Right lobe of liver (tissue), 6 donors: ENCODE measurements at regions not wholly inside any gene's neighbourhood (a gene's known extent, or its start where the extent isn't known, plus 50 kb on each side); places are given as distances from the start of the nearest gene placed in this dataset.

Source experiments
- ATAC-seq, 4 donors: fragments of 200-7000 bp; cut with Tn5 transposase; one replicate each; pipeline ENCODE4 v1.9.1; 2020; ENCODE audit warnings: mild to moderate bottlenecking in 4 of 4, moderate library complexity in 4 of 4
- DNase-seq, 3 donors: peaks; one replicate each; pipeline ENCODE4 v3.0.0-alpha.2; 2020
- H3K27ac ChIP-seq, 3 donors: fragments of 200-600 bp; one replicate each; pipeline ENCODE4 v1.8.0; 2022
- H3K27me3 ChIP-seq, 2 donors: fragments of 200-600 bp; one replicate each; pipeline ENCODE4 v1.8.0; 2022
- H3K36me3 ChIP-seq, 4 donors: fragments of 200-600 bp; sonication (generic) in 1 of 4; one replicate each; pipeline versions ENCODE4 v1.5.1 to v1.8.0; 2017 to 2022; ENCODE audit warnings: control low read depth in 1 of 4
- H3K4me1 ChIP-seq, 4 donors: fragments of 200-600 bp; sonication (generic) in 1 of 4; one replicate each; pipeline versions ENCODE4 v1.5.1 to v1.8.0; 2017 to 2022; ENCODE audit warnings: control low read depth in 1 of 4
- H3K4me3 ChIP-seq, 3 donors: fragments of 200-600 bp; one replicate each; pipeline ENCODE4 v1.8.0; 2022
- H3K9me3 ChIP-seq, 4 donors: fragments of 200-600 bp; sonication (generic) in 1 of 4; one replicate each; pipeline versions ENCODE4 v1.5.1 to v1.8.0; 2017 to 2022; ENCODE audit warnings: control low read depth in 1 of 4
- CTCF ChIP-seq, 4 donors: fragments of 200-600 bp in 3 of 4; fragments of 450-650 bp in 1 of 4; IDR thresholded peaks; one replicate each; pipeline versions ENCODE4 v1.5.1 to v1.8.0; 2016 to 2022; ENCODE audit warnings: antibody characterized with exemption in 4 of 4, mild to moderate bottlenecking in 2 of 4
- POLR2A ChIP-seq: fragments of 450-650 bp; IDR thresholded peaks from one replicate; pipeline ENCODE4 v1.6.1; 2017; ENCODE audit warnings: antibody characterized with exemption, mild to moderate bottlenecking
- WGBS: methylation state at CpG from one replicate; pipeline ENCODE4 v1.1.6; 2018; ENCODE audit warnings: low coverage, low lambda C conversion rate; ENCODE audit not compliant: insufficient coverage; ENCODE audit errors: missing lambda C conversion rate; 5-methylcytosine and 5-hydroxymethylcytosine counted together
- intact Hi-C, 2 donors: fragments of 100-400 bp; cut with DNase I; formaldehyde crosslinking; loops; one replicate each; pipeline versions ENCODE4 v1.11.2 to v1.14.1; 2022
- donor health status: DM: no; HTN: yes; CAD: no.
- donor health status: DM: no; HTN: no; CAD: no.
- donor health status: DM: no; HTN: no; CAD: no.
- donor health status: DM: no; HTN: yes; CAD: no.
- donor health status: DM: no; HTN: yes; CAD: no.

GRCh38 chrY:12546746-12547420 is 154.1 kb upstream of the USP9Y start:
- no peak for ATAC-seq
- H3K36me3 ChIP-seq: no peaks in the 10 kb centered on the region

GRCh38 chrY:12552471-12553283 is 148.4 kb upstream of the USP9Y start:
- intact Hi-C loops: no loop called here
- H3K9me3 ChIP-seq: no peaks in the 10 kb centered on the region
- no peak for TF ChIP-seq CTCF (IDR thresholded peaks at IDR 0.05)
- TF ChIP-seq POLR2A: no peak
- no peak for ATAC-seq
- WGBS: no CpG with 5 or more reads among the region's 4 CpGs
- H3K4me3 ChIP-seq: no peak overlapping the region
- no peaks in the 10 kb centered on the region for H3K36me3 ChIP-seq
- no peak overlapping the region for H3K27ac ChIP-seq
- no peaks in the 10 kb centered on the region for H3K27me3 ChIP-seq
- DNase-seq: no peak
- H3K4me1 ChIP-seq: no peaks in the 10 kb centered on the region

More at GRCh38 chrY:12546746-12547420, 154.1 kb upstream of the USP9Y start:
- no peaks in the 10 kb centered on the region for H3K27me3 ChIP-seq
- no peak for DNase-seq
- intact Hi-C loops: no loop called here
- no peak for TF ChIP-seq CTCF (IDR thresholded peaks at IDR 0.05)
- no peak for TF ChIP-seq POLR2A
- no peaks in the 10 kb centered on the region for H3K9me3 ChIP-seq
- WGBS: no CpG with 5 or more reads among the region's 9 CpGs
- H3K4me1 ChIP-seq: no peaks in the 10 kb centered on the region
- no peak overlapping the region for H3K4me3 ChIP-seq
- no peak overlapping the region for H3K27ac ChIP-seq

- no peaks in the 10 kb centered on the region for H3K4me1 ChIP-seq
- no peak for DNase-seq
- intact Hi-C loops: no loop called here
- no peak for TF ChIP-seq CTCF (IDR thresholded peaks at IDR 0.05)
- TF ChIP-seq POLR2A: no peak
- H3K27ac ChIP-seq: no peak overlapping the region
- no CpG with 5 or more reads among the region's 1 CpG for WGBS
- H3K36me3 ChIP-seq: no peaks in the 10 kb centered on the region
- H3K4me3 ChIP-seq: no peak overlapping the region
- H3K27me3 ChIP-seq: no peaks in the 10 kb centered on the region
- ATAC-seq: no peak
- H3K9me3 ChIP-seq: no peaks in the 10 kb centered on the region
These were observed 147.1 kb upstream of the USP9Y start for GRCh38 chrY:12553909-12554308.

GRCh38 chrY:12555005-12555404 is 146.0 kb upstream of the USP9Y start:
- Histone ChIP-seq H3K36me3 (no peaks in the 10 kb centered on the region), H3K27ac (no peak overlapping the region), H3K4me1 (no peaks in the 10 kb centered on the region), H3K4me3 (no peak overlapping the region), H3K9me3 (no peaks in the 10 kb centered on the region), H3K27me3 (no peaks in the 10 kb centered on the region)
- TF ChIP-seq POLR2A (no peak), CTCF (IDR thresholded peaks at IDR 0.05) (no peak)
- intact Hi-C loops: no loop called here
- no CpG with 5 or more reads among the region's 1 CpG for WGBS
- ATAC-seq (no peak), DNase-seq (no peak)
